ENCODE measurements at regions not wholly inside any gene's neighbourhood (a gene's known extent, or its start where the extent isn't known, plus 50 kb on each side); places are given as distances from the start of the nearest gene placed in this dataset.

GRCh38 chr15:62257996-62258521, 93.0 kb upstream of the C2CD4B start:
- peaks cover 20% of the 10 kb centered on the region for H3K9me3 Mint-ChIP-seq (ENCODE audit: unreplicated experiment)
- BruUV-seq (replicated peaks): no TSS peak
- no peak overlapping the region for H3K4me3 Mint-ChIP-seq (ENCODE audit: unreplicated experiment)
- CTCF ChIA-PET: interaction anchor here (0.5 to 0.6 kb wide), 3 partner anchors 15 to 588 kb away, joined by 3 read pairs; no protein-coding TSS in a partner anchor
- POLR2A ChIA-PET: no interaction called here
- no peak overlapping the region for H3K27ac Mint-ChIP-seq (ENCODE audit: low read depth, unreplicated experiment)
- no peak for DNase-seq (ENCODE audit: unreplicated experiment)
- TF ChIP-seq CTCF (IDR thresholded peaks at IDR 0.05; ENCODE audit: unreplicated experiment): no peak
- peaks cover 6% of the 10 kb centered on the region for H3K36me3 Mint-ChIP-seq (ENCODE audit: insufficient read depth, unreplicated experiment)
- H3K4me1 Mint-ChIP-seq (ENCODE audit: insufficient read depth, unreplicated experiment): no peaks in the 10 kb centered on the region
- intact Hi-C loops (cut with micrococcal nuclease): no loop called here
- H3K27me3 Mint-ChIP-seq (ENCODE audit: insufficient read depth, unreplicated experiment): peaks cover 11% of the 10 kb centered on the region

- POLR2A ChIA-PET: interaction anchor here (0.7 kb wide), 1 partner anchor 1251 kb away, joined by 3 read pairs; no protein-coding TSS in a partner anchor
- Mint-ChIP-seq H3K4me3 (ENCODE audit: unreplicated experiment) (no peak overlapping the region), H3K9me3 (ENCODE audit: unreplicated experiment) (peaks cover 20% of the 10 kb centered on the region), H3K27ac (ENCODE audit: low read depth, unreplicated experiment) (peak overlapping the region; percentile 61), H3K27me3 (ENCODE audit: insufficient read depth, unreplicated experiment) (no peaks in the 10 kb centered on the region), H3K4me1 (ENCODE audit: insufficient read depth, unreplicated experiment) (no peaks in the 10 kb centered on the region), H3K36me3 (ENCODE audit: insufficient read depth, unreplicated experiment) (no peaks in the 10 kb centered on the region)
- CTCF ChIA-PET: interaction anchor here (0.6 to 0.7 kb wide), 2 partner anchors 143 to 151 kb away, joined by 3 to 4 read pairs; no protein-coding TSS in a partner anchor
- TF ChIP-seq CTCF (IDR thresholded peaks at IDR 0.05; ENCODE audit: unreplicated experiment): no peak
- peak; percentile 15 for DNase-seq (ENCODE audit: unreplicated experiment)
- intact Hi-C loops (cut with micrococcal nuclease): no loop called here
- no TSS peak for BruUV-seq (replicated peaks)
Measured at GRCh38 chr15:62262305-62262941, 97.3 kb upstream of the C2CD4B start.

- Mint-ChIP-seq H3K4me1 (ENCODE audit: insufficient read depth, unreplicated experiment) (no peaks in the 10 kb centered on the region), H3K36me3 (ENCODE audit: insufficient read depth, unreplicated experiment) (no peaks in the 10 kb centered on the region), H3K27ac (ENCODE audit: low read depth, unreplicated experiment) (no peak overlapping the region), H3K27me3 (ENCODE audit: insufficient read depth, unreplicated experiment) (no peaks in the 10 kb centered on the region), H3K9me3 (ENCODE audit: unreplicated experiment) (peaks cover 33% of the 10 kb centered on the region), H3K4me3 (ENCODE audit: unreplicated experiment) (no peak overlapping the region)
- intact Hi-C loops (cut with micrococcal nuclease): no loop called here
- POLR2A ChIA-PET: interaction anchor here (0.6 kb wide), 3 partner anchors 24 to 701 kb away, joined by 3 read pairs; no protein-coding TSS in a partner anchor
- no peak for DNase-seq (ENCODE audit: unreplicated experiment)
- CTCF ChIA-PET: interaction anchor here (0.6 to 1.3 kb wide), 3 partner anchors 10 to 386 kb away, joined by 3 to 5 read pairs (median 3); no protein-coding TSS in a partner anchor
- BruUV-seq (replicated peaks): no TSS peak
- no peak for TF ChIP-seq CTCF (IDR thresholded peaks at IDR 0.05; ENCODE audit: unreplicated experiment)
Measured at GRCh38 chr15:62264196-62264595, 99.1 kb upstream of the C2CD4B start.

- no peaks in the 10 kb centered on the region for H3K27me3 Mint-ChIP-seq (ENCODE audit: insufficient read depth, unreplicated experiment)
- no peak for TF ChIP-seq CTCF (IDR thresholded peaks at IDR 0.05; ENCODE audit: unreplicated experiment)
- H3K27ac Mint-ChIP-seq (ENCODE audit: low read depth, unreplicated experiment): no peak overlapping the region
- CTCF ChIA-PET: no interaction called here
- POLR2A ChIA-PET: no interaction called here
- intact Hi-C loops (cut with micrococcal nuclease): no loop called here
- DNase-seq (ENCODE audit: unreplicated experiment): no peak
- peaks cover 21% of the 10 kb centered on the region for H3K9me3 Mint-ChIP-seq (ENCODE audit: unreplicated experiment)
- BruUV-seq (replicated peaks): no TSS peak
- no peak overlapping the region for H3K4me3 Mint-ChIP-seq (ENCODE audit: unreplicated experiment)
- no peaks in the 10 kb centered on the region for H3K36me3 Mint-ChIP-seq (ENCODE audit: insufficient read depth, unreplicated experiment)
- H3K4me1 Mint-ChIP-seq (ENCODE audit: insufficient read depth, unreplicated experiment): no peaks in the 10 kb centered on the region
Measured at GRCh38 chr15:62269504-62269903, 104.4 kb upstream of the C2CD4B start.
